HTR-8/SVneo (cell line): ENCODE measurements at regions not wholly inside any gene's neighbourhood (a gene's known extent, or its start where the extent isn't known, plus 50 kb on each side); places are given as distances from the start of the nearest gene placed in this dataset.

Experiments used
- DNase-seq: peaks from one replicate; pipeline ENCODE4 v3.0.0; 2011; ENCODE audit warnings: low spot score, mixed read lengths; ENCODE audit not compliant: insufficient read length
- FAIRE-seq: peaks from 2 replicates; lab custom pipeline; 2011; peaks lifted over from hg19 to GRCh38; lab: Jason Lieb, UNC

- no peak for DNase-seq
- FAIRE-seq: no peak
Observed at GRCh38 chr2:228866781-228867180, 404.3 kb downstream of the PID1 start.

- FAIRE-seq: no peak
- DNase-seq: no peak
Observed at GRCh38 chr2:228866044-228866443, 405.0 kb downstream of the PID1 start.

- FAIRE-seq (no peak), DNase-seq (no peak)
Observed at GRCh38 chr2:228864131-228864530, 407.0 kb downstream of the PID1 start.

- no peak for FAIRE-seq
Observed at GRCh38 chr2:228860601-228861285, 410.3 kb downstream of the PID1 start.

DNA sequence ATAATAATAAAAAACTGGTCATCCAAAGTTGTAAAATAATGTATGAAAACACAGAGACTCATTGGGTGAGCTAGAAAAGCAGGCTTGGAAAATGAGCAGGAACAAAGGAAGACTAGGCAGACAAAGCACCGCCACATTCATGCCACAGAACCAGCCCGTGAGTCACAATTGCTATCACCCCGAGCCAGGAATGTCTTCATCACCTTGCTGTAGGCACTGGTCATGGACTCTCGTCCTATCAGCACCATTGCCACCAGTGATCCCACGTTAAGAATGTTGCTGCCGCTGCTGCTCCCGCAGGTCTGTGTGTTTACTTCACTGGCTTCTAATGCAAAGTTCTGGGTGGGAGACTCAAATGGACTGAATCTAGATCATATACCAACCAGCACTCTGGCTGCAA, 417.9 kb downstream of the PID1 start:
- FAIRE-seq: no peak
- no peak for DNase-seq

More at GRCh38 chr2:228860601-228861285, 410.3 kb downstream of the PID1 start:
- no peak for DNase-seq

DNA sequence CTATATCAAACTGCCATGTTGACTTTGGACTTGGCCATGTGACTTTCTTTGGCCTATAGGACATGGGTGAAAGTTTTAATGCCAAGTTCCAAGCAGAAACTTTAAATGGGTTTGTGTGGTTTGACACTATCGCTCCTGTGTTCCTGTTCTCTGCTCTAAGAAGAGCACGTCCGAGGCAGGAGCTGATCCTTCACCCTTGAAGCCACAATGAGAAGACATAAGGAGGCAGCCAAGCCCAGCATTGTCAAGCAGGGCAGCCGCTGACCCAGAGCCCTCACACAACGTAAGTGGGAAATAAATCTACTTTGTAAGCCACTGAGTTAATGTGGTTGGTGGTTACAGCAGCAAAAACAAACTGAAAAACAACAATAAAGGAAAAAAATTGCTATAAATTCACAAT, 422.4 kb downstream of the PID1 start:
- FAIRE-seq (no peak), DNase-seq (no peak)

- FAIRE-seq: no peak
Observed at GRCh38 chr2:228847684-228848083, 423.4 kb downstream of the PID1 start.

GRCh38 chr2:228846161-228846560, 424.9 kb downstream of the PID1 start:
- FAIRE-seq: no peak
- DNase-seq: no peak

More at GRCh38 chr2:228847684-228848083, 423.4 kb downstream of the PID1 start:
- DNase-seq: no peak

DNA sequence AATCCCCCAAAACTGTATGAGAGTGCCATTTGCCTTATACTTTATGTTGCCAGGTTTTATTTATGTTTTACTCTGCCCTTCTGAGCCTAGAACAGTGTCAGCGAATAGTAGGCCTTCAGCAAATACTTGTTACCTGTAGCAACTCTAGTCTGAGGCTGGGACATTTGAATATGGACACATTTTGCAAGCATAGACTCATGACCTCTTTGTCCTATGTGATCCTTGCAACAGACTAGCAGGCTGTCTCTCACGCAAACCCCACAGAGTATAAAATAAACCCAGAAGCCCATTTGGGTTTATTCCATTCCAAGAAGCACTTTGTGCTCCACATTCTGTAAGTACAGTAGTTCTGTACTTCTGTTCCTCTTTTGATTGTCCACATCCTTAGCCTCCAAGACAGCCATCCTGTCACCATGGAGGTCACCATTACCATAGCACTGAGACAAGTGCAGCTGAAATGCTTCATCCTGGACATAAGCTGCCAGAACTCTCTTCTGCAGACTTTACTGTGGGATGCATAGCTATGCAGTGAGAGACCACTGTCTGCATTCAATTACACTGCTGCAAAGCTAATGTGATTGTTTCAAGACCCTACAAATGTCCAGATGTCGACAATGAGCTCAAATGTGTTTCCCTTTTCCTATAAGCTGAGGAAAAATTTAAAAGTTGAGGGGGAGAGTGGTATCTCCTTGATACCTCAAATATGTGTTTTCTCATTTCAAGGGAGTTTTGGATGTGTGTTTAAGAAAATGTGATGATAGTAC, 425.7 kb downstream of the PID1 start:
- DNase-seq (no peak), FAIRE-seq (no peak)

GRCh38 chr2:228841877-228842276, 429.2 kb downstream of the PID1 start:
- FAIRE-seq: no peak
- DNase-seq: no peak

- FAIRE-seq (no peak), DNase-seq (no peak)
Observed at GRCh38 chr2:228841475-228841874, 429.6 kb downstream of the PID1 start.

DNA sequence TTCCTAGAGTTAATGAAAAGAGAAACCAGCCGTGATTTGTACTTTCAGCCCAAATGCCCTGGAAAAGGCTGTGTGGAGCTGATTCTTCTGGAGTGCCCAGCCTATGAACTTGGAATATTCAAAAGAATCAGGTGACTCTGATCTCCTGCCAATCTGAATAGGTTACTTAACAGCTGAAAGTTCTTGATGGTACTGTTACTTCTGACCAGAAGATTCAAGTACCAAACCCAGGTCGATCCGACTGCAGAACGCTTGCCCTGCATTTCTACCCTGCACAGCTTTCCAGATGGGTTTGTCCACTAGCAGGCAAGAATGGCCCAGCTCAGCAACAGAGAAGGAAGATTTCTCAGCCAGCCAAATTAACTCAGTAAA, 430.4 kb downstream of the PID1 start:
- no peak for FAIRE-seq
- DNase-seq: no peak

DNA sequence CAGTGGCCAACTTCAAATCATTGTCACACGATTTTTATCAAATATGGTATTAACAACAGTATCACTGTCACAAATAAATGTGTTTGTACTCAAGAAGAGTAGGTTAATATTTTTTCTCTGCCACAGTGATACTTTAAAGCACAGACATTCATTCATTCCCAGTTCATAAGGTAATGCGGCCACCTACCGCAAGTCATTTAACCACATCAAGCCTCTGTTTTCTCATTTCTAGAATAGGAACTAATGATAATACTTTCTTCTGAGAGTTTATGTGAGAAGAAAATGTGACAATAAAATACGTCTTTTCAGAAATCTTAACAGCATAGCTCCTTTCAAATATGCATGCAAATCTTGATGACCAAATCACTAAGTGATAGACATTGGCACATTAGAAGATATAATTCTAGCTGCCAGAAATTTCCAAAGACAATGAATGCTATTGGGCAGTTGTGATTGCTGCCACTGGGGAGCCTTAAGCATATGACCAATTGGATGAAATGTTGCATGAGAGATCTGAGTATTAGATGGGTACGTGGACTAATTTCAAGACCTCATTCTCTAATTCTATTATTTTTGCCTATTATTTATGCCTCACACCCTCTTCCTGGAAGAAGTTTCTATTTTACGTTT, 430.9 kb downstream of the PID1 start:
- no peak for DNase-seq
- no peak for FAIRE-seq

DNA sequence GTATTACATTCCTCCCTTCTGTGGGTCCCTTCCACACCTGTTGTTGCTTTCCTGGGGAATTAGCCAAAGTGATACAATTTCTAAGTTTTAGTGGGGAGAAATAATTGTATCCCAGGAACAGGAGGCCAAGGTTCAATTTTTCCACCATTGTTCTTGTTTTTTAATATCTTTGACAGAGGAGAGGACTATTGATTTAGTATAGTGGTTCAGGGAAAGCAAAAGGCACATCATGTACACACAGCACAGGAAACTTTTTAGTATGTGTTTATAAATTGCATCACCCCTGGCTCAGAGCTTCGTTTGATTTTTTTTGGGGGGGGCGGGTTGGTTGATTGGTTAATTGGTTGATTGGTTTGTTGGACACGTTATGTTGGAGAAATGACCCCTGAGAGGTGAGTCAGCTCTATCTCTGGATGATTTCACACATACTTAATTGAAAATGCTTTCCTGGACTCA, 431.6 kb downstream of the PID1 start:
- FAIRE-seq: no peak
- DNase-seq: no peak

DNA sequence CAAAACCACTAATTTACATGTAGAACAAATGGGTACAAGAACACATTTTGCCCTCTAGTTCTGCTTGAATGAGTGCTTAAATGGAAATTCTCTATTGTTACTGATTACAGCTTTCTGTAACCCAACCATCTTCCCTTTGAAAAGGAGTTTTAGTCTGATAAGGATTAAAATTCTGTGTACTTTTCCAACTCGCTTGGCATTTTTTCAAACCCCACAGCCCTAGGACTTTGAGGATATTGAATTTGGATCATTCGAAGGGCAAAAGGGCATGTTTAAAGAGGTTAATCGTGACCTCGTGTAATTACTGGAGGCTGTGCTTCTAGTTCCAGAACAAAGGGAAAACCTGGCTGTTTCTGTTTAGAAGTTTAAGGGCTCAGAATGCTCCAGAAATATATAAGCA, 432.3 kb downstream of the PID1 start:
- FAIRE-seq (no peak), DNase-seq (no peak)

GRCh38 chr2:228828397-228828796, 442.7 kb downstream of the PID1 start:
- FAIRE-seq (no peak), DNase-seq (no peak)

DNA sequence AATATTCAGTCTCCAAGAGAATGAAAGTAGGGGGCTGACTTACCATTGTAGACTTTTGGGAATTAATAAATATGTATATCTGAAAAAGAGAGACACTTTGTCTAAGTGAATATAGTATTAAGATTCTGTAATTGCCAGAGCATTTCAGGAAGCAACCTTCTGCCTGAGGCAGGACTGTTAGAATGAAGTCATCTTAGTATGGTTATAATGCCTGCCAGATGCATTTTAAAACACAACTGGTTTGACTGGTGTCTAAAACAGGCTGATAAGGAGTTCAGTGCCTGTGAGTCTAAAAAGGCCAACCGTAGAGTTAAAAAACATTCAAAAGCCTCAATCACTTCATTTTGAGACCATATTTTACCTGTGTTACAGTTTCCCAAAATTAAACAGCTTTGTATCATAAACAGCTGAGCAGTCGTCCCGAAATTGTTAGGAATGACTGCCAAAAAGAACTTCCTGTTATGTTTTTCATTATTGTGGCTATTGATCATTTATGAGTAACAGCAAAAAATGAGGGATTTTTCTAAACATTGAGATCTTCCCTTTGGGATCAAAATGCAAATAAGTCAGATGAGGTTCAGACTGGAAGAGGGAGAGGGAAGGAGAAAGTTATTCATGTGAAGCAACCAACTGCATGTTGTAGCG, 443.9 kb downstream of the PID1 start:
- DNase-seq (no peak), FAIRE-seq (no peak)

DNA sequence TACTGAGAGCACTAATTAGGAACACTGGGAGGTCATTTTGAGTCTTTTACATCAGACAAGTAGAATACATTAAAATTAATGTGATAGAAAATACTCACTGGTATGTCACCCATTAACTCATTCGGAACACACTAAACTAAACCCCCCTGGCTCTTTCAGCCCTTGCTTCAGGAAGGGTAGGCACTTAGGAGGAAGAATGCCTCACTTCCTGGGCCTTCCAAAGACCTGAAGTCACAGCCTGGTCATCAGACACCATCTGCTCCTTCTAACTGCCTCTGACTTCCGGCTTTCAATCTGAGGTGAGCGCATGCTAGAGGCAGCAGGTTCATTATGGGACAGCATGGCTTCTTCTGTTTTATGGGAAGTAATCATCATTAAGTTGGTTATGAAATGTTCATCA, 451.4 kb downstream of the PID1 start:
- FAIRE-seq (no peak), DNase-seq (no peak)

- DNase-seq (no peak), FAIRE-seq (no peak)
Observed at GRCh38 chr2:228802181-228803071, 468.7 kb downstream of the PID1 start.

- no peak for DNase-seq
- no peak for FAIRE-seq
Observed at GRCh38 chr2:228801451-228801850, 469.6 kb downstream of the PID1 start.
